MM.1S (cell line): ENCODE measurements at regions not wholly inside any gene's neighbourhood (a gene's known extent, or its start where the extent isn't known, plus 50 kb on each side); places are given as distances from the start of the nearest gene placed in this dataset.

Experiments
- CTCF ChIP-seq: fragments of 300-600 bp; sonication (generic); IDR thresholded peaks from 2 replicates; pipeline ENCODE4 v1.5.1; 2016; ENCODE audit warnings: antibody characterized with exemption, low read length, mixed read lengths
- EZH2 ChIP-seq: fragments of 300-600 bp; sonication (generic); optimal IDR thresholded peaks from 2 replicates; pipeline ENCODE3; 2017; ENCODE audit warnings: low read depth, mild to moderate bottlenecking, antibody characterized with exemption, low read length, mixed read lengths
- EZH2phosphoT487 ChIP-seq: fragments of 300-600 bp; sonication (generic); IDR thresholded peaks from 2 replicates; pipeline ENCODE4 v1.6.1; 2018; ENCODE audit warnings: antibody characterized with exemption, low read length

DNA sequence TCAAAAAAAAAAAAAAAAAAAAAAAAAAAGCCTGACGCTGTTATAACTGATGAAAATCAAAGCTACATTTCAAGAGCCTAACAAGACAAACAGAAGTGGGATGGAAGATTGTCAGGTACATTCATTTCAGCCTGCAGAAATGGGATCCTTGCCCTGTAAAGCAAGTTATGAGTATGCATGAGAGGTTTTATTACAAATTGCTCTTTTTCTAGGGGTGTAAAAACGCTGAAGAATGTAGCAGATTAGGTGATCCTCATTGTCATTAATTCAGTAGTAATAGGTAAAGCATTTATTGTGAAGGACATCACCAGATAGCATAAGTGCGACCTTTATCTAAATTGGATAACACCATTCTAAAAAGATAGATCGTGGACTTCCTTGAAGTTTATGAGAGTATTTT, 208.3 kb downstream of the KCNJ2 start:
- TF ChIP-seq CTCF (no peak), EZH2 (no peak), EZH2phosphoT487 (no peak)
